GM23338 (cell line): ENCODE measurements at regions not wholly inside any gene's neighbourhood (a gene's known extent, or its start where the extent isn't known, plus 50 kb on each side); places are given as distances from the start of the nearest gene placed in this dataset.

Experiments used
- ATAC-seq: fragments of 200-7000 bp; cut with Tn5 transposase; 3 replicates; pipeline ENCODE4 v1.9.1; 2020
- DNase-seq: peaks from one replicate; pipeline ENCODE4 v3.0.0-alpha.2; 2015; ENCODE audit warnings: low spot score
- H2AFZ ChIP-seq: fragments of 200-600 bp; sonication (generic); 2 replicates; pipeline ENCODE4 v1.8.0; 2016; ENCODE audit warnings: antibody characterized with exemption, mild to moderate bottlenecking, moderate library complexity
- H3F3A ChIP-seq: fragments of 200-600 bp; sonication (generic); replicated peaks from 2 replicates; pipeline ENCODE4 v1.8.0; 2017; ENCODE audit warnings: antibody characterized with exemption, mixed run types, low read depth
- H3K27ac ChIP-seq: fragments of 200-600 bp; sonication (generic); 2 replicates; pipeline ENCODE4 v1.6.1; 2016; ENCODE audit warnings: low read depth
- H3K27me3 ChIP-seq: fragments of 200-600 bp; sonication (generic); 2 replicates; pipeline ENCODE4 v1.8.0; 2016; ENCODE audit warnings: mild to moderate bottlenecking, mixed run types, moderate library complexity; ENCODE audit not compliant: insufficient read depth
- H3K36me3 ChIP-seq: fragments of 200-600 bp; sonication (generic); 2 replicates; pipeline ENCODE4 v1.8.0; 2016; ENCODE audit warnings: mild to moderate bottlenecking; ENCODE audit not compliant: insufficient read depth
- H3K4me1 ChIP-seq: fragments of 200-600 bp; sonication (generic); 2 replicates; pipeline ENCODE4 v1.8.0; 2016; ENCODE audit warnings: mild to moderate bottlenecking, moderate library complexity; ENCODE audit not compliant: insufficient read depth
- H3K4me2 ChIP-seq: fragments of 200-600 bp; sonication (generic); 2 replicates; pipeline ENCODE4 v1.7.1; 2017; ENCODE audit warnings: mixed run types
- H3K4me3 ChIP-seq: fragments of 200-600 bp; sonication (generic); 2 replicates; pipeline ENCODE4 v1.6.1; 2016; ENCODE audit warnings: mixed run types
- H3K79me2 ChIP-seq: fragments of 200-600 bp; sonication (generic); replicated peaks from 2 replicates; pipeline ENCODE4 v1.8.0; 2017; ENCODE audit warnings: mild to moderate bottlenecking; ENCODE audit not compliant: insufficient read depth
- H3K9me2 ChIP-seq: fragments of 200-600 bp; sonication (generic); 2 replicates; pipeline ENCODE4 v1.8.0; 2017; ENCODE audit not compliant: insufficient read depth
- H4K20me1 ChIP-seq: fragments of 200-600 bp; sonication (generic); replicated peaks from 2 replicates; pipeline ENCODE4 v1.8.0; 2017; ENCODE audit warnings: mild to moderate bottlenecking; ENCODE audit not compliant: insufficient read depth
- H3K27ac Mint-ChIP-seq: 2 replicates; pipeline ENCODE4 v1.8.0; 2020; ENCODE audit warnings: inconsistent platforms, mild to moderate bottlenecking, moderate library complexity, mixed read lengths
- H3K27me3 Mint-ChIP-seq: 3 replicates; pipeline ENCODE4 v1.8.0; 2022; ENCODE audit warnings: low read depth, mild to moderate bottlenecking, moderate library complexity, mixed read lengths, inconsistent platforms; ENCODE audit not compliant: insufficient read depth, poor library complexity
- H3K36me3 Mint-ChIP-seq: 3 replicates; pipeline ENCODE4 v1.8.0; 2021; ENCODE audit warnings: low read depth, mild to moderate bottlenecking, inconsistent platforms, moderate library complexity, mixed read lengths
- H3K4me1 Mint-ChIP-seq: 3 replicates; pipeline ENCODE4 v1.8.0; 2020; ENCODE audit warnings: mild to moderate bottlenecking, inconsistent platforms, mixed read lengths
- H3K4me3 Mint-ChIP-seq: 3 replicates; pipeline ENCODE4 v1.8.0; 2021; ENCODE audit warnings: moderate library complexity, mild to moderate bottlenecking, inconsistent platforms, mixed read lengths
- H3K9me3 Mint-ChIP-seq: 3 replicates; pipeline ENCODE4 v1.8.0; 2020; ENCODE audit warnings: moderate library complexity, mild to moderate bottlenecking, inconsistent platforms, mixed read lengths
- CREB1 ChIP-seq: fragments of 250-450 bp; sonication (Bioruptor Pico); IDR thresholded peaks from 2 replicates; pipeline ENCODE4 v1.5.0; 2020; ENCODE audit warnings: low read depth, mild to moderate bottlenecking, moderate library complexity
- CTCF ChIP-seq, 2 experiments: fragments of 200-600 bp in 1 of 2; sonication (generic) in 1 of 2; conservative IDR thresholded peaks; 2 replicates each; pipeline versions ENCODE4 v1.5.1 to v1.6.1; 2016 to 2017; ENCODE audit warnings: antibody characterized with exemption in 2 of 2, low read depth in 2 of 2, mild to moderate bottlenecking in 2 of 2, moderate library complexity in 1 of 2
- ETS1 ChIP-seq: IDR thresholded peaks from 2 replicates; pipeline ENCODE4 v1.6.1; 2016; ENCODE audit warnings: antibody characterized with exemption
- EZH2 ChIP-seq: fragments of 200-600 bp; sonication (generic); IDR thresholded peaks from one replicate; pipeline ENCODE4 v1.8.0; 2017; ENCODE audit warnings: antibody characterized with exemption, mild to moderate bottlenecking, low read depth; ENCODE audit not compliant: unreplicated experiment
- EZH2phosphoT487 ChIP-seq: fragments of 200-600 bp; sonication (generic); IDR thresholded peaks from one replicate; pipeline ENCODE4 v1.8.1; 2018; ENCODE audit warnings: antibody characterized with exemption; ENCODE audit not compliant: unreplicated experiment
- JUNB ChIP-seq: IDR thresholded peaks from one replicate; pipeline ENCODE4 v1.6.1; 2016; ENCODE audit warnings: antibody characterized with exemption; ENCODE audit not compliant: unreplicated experiment
- NANOG ChIP-seq: IDR thresholded peaks from 2 replicates; pipeline ENCODE4 v1.6.1; 2016; ENCODE audit warnings: antibody characterized with exemption, borderline replicate concordance
- POLR2AphosphoS5 ChIP-seq: IDR thresholded peaks from 2 replicates; pipeline ENCODE4 v1.6.1; 2016; ENCODE audit warnings: antibody characterized with exemption, low read depth
- REST ChIP-seq: IDR thresholded peaks from one replicate; pipeline ENCODE4 v1.6.1; 2018; ENCODE audit warnings: antibody characterized with exemption; ENCODE audit not compliant: unreplicated experiment
- STAT1 ChIP-seq: IDR thresholded peaks from one replicate; pipeline ENCODE4 v1.6.1; 2016; ENCODE audit warnings: antibody characterized with exemption; ENCODE audit not compliant: unreplicated experiment
- ZNF114 ChIP-seq: fragments of 250-450 bp; sonication (Bioruptor Pico); IDR thresholded peaks from 2 replicates; pipeline ENCODE4 v1.5.0; 2020; ENCODE audit warnings: mild to moderate bottlenecking, moderate library complexity
- ZNF331 ChIP-seq: fragments of 250-450 bp; sonication (Bioruptor Pico); IDR thresholded peaks from 2 replicates; pipeline ENCODE4 v1.5.0; 2020; ENCODE audit warnings: low read depth, mild to moderate bottlenecking, moderate library complexity
- ZNF462 ChIP-seq: fragments of 250-450 bp; sonication (Bioruptor Pico); IDR thresholded peaks from 2 replicates; pipeline ENCODE4 v1.5.0; 2020; ENCODE audit warnings: mild to moderate bottlenecking, moderate library complexity

GRCh38 chr16:64657316-64658011 is 464.4 kb downstream of the CDH11 start:
- no peak overlapping the region for H3K4me3 Mint-ChIP-seq
- Histone ChIP-seq H2AFZ (no peak overlapping the region), H3K79me2 (no peaks in the 10 kb centered on the region), H3K27me3 (no peaks in the 10 kb centered on the region), H4K20me1 (no peaks in the 10 kb centered on the region), H3K27ac (no peak overlapping the region), H3K4me2 (no peak overlapping the region), H3K4me1 (no peaks in the 10 kb centered on the region), H3K9me2 (no peaks in the 10 kb centered on the region; the same call in 1 of the 2 replicates), H3F3A (no peaks in the 10 kb centered on the region), H3K4me3 (no peak overlapping the region), H3K36me3 (no peaks in the 10 kb centered on the region)
- DNase-seq (no peak), ATAC-seq (no peak)
- H3K4me1 Mint-ChIP-seq, result no peaks in the 10 kb centered on the region; the same call in 2 of the 3 replicates
- no peak overlapping the region for H3K27ac Mint-ChIP-seq
- no peaks in the 10 kb centered on the region for H3K36me3 Mint-ChIP-seq
- H3K9me3 Mint-ChIP-seq, result no peaks in the 10 kb centered on the region
- TF ChIP-seq ETS1 (no peak), POLR2AphosphoS5 (no peak), ZNF462 (CRISPR knock-in tag) (no peak), CREB1 (no peak), EZH2phosphoT487 (no peak), EZH2 (no peak), ZNF331 (CRISPR knock-in tag) (no peak), REST (no peak), CTCF (conservative IDR thresholded peaks at IDR 0.05; ENCODE audit: low read depth in 2 of 2) (no peak), NANOG (no peak), JUNB (no peak), STAT1 (no peak), ZNF114 (CRISPR knock-in tag) (no peak)
- no peaks in the 10 kb centered on the region for H3K27me3 Mint-ChIP-seq
